Activated T-cell treated with anti-CD3 and anti-CD28 coated beads for 4 hours (primary cell): ENCODE measurements at regions not wholly inside any gene's neighbourhood (a gene's known extent, or its start where the extent isn't known, plus 50 kb on each side); places are given as distances from the start of the nearest gene placed in this dataset.
"Not testable (repeated sequence)": the region's sequence is repeated elsewhere in the genome, so short reads cannot be mapped to it uniquely, and the experiment has no call there.

Experiments used
- DNase-seq: peaks from one replicate; pipeline ENCODE4 v3.0.0-alpha.2; 2020

GRCh38 chr2:17460371-17461086 lies 57.7 kb downstream of the RAD51AP2 start:
- DNase-seq: no peak

DNA sequence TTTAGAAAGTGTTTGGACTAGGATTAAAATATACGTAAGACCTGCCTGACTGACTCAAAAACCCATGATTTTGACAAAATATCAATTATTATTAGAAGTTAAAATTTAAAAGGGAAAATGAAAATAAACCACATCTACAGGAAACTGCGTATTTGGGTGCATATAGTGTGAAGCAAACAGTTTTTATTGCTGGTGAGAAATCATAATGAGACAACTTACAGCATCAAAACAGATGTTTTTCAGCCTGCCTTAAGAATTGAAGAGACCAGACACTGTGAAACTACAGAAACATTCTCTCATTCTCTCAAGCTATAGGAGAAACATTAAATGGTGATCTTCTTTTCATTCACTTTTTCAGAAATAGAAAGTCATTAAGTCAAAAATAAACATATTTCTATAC lies 62.9 kb downstream of the RAD51AP2 start:
- no peak for DNase-seq

- not testable (repeated sequence) for DNase-seq
Observed at GRCh38 chr2:17446191-17446590, 72.0 kb downstream of the RAD51AP2 start.

DNA sequence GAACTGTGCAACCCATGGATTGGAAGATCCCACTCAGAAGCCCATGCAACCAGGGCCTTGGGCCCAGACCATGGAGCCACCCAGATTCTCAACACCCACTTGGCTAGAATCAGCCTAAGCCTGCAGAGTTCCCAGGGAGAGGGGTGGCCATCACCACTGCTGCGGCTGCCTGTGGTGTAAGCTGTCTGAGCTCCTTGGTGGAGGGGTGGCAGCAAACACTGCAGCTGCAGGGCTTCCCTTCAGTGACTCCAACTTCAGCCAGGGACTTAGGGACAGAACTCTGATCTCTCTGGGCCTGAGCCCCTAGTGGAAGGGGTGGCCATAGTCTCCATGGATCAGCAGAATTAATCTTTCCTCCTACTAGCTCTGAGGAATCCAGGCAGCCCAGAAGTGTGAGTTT lies 72.5 kb downstream of the RAD51AP2 start:
- no peak for DNase-seq

- DNase-seq: no peak
Observed at GRCh38 chr2:17442334-17442733, 75.9 kb downstream of the RAD51AP2 start.

DNA sequence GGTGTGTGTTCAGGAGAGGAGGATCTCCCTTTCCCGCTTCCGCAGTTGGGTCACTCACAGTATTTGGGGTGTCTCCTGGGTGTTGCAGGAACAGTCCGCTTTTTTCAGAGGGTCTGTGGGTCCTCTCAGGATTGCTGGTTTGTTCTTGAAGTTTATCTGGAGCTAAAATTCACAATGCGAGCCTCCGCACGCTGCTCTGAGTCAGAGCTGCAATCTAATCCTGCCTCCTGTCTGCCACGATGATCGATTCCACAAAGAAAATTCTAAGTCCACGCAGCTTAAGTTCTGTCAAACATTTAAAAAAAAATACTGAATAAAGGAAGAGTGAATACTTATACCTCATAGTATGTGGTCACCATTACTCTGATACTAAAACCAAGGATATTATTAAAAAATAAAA lies 76.5 kb downstream of the RAD51AP2 start:
- DNase-seq: no peak

DNA sequence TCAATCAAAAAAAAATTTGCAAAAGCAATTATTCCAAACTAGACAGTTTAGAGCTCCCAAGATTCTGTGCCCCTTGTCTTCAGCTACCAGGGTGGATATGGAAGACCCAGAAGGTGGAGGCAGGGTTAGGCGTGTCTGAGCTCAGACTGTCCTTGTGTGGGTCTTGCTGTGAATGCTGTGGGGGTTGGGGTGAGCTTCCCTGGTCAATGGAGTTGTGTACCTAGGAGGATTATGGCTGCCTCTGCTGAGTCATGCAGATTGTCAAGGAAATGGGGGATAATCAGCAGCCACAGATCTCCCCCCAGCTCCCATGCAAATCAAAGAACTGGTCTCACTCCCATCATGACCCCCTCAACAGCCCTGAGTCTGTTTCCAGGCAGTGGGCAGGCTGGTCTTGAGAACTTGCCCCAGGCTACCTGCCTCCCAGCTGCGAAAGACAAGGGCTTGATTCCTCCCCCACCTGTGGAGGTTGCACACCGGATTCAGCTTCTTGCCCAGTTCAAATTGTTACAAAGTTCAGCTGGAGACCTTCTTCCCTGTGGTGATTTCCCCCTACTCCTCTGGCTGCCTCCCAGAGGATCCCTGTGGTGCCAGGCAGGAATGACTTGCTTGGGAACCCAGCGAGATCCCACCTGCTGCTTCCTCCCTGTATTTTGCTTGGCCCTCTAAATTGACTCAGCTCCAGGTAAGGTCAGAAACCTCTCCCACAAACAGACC lies 77.0 kb downstream of the RAD51AP2 start:
- DNase-seq: no peak

DNA sequence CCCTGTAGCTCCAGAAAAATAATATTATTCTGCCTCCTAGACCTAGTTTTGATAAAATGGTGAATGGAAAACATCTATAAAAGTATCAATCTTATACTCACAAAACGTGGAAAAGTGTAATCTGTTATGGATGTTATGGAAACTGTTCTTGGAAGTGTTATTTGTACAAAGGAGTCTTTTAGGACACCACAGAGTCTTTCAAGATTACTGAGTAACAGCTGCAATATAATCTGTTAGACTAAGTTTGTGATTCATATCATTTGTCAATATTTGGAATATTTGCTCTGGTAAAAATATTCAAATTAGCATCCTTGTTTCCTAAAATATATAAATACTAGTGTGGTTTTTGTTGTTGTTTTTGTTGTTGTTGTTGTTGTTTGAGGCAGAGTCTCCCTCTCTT lies 87.9 kb downstream of the RAD51AP2 start:
- DNase-seq: no peak

- DNase-seq: no peak
Observed at GRCh38 chr2:17429130-17429529, 89.1 kb downstream of the RAD51AP2 start.

- no peak for DNase-seq
Observed at GRCh38 chr2:17427401-17427800, 90.8 kb downstream of the RAD51AP2 start.

- no peak for DNase-seq
Observed at GRCh38 chr2:17426743-17427142, 91.5 kb downstream of the RAD51AP2 start.

GRCh38 chr2:17422061-17422460 lies 96.2 kb downstream of the RAD51AP2 start:
- DNase-seq: no peak

GRCh38 chr2:17416884-17417391 lies 101.3 kb downstream of the RAD51AP2 start:
- no peak for DNase-seq

DNA sequence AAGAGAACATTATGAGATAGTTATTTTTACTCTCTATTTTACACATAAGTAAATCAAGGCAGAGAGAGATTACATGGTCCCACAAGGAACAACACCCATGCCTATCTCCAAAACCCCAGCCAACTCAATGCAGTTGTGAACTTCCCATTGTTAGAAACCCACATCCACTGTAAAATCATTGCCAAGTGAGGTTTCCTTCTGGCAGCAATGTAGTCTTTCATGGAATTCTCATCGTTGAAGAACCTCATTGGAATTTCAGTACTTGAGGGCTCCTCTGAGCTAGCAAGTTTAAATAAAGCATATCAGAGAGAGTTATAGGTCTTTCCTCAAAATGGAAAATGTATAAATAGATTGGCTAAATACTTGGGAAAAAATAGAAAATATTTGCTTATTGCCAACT lies 105.2 kb downstream of the RAD51AP2 start:
- no peak for DNase-seq

DNA sequence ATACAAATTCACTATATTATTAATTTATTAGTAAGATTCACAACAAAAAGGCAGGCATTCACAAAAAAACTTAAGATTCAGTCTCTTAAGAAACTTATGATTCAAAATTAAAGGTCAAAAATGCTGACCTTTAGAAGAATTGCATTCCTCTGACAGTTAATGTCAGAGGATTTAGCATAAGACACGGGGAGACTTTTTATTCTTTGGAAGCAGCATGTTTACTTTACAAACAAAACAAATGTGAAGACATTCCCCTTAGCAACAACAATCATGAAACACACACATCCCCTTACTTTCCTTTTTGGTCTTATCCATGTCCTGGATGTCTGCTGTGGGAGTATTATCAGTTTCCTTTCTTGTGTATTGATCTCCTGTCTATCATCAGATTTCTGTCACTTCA lies 117.1 kb downstream of the RAD51AP2 start:
- DNase-seq: no peak

GRCh38 chr2:17398770-17399169 lies 119.5 kb downstream of the RAD51AP2 start:
- DNase-seq: no peak

DNA sequence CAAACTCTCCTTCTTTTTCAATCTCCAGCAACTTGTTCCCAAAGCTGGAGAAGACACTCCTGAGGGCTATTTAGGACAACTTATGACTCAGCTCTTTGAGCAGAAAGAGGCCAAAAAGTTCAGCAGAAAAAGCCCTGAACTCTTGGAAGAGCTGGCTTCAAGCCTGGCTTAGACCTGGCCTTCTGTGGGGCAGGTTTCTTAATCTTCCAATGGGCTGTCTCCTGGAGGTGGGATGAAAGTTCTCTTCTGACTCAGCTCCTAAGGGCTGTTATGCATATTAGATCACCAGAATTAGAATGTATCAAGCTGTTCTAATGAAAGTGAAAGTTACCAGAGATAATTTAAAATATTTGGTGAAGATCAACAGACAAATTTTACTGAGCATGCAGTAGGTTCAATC lies 129.4 kb downstream of the RAD51AP2 start:
- no peak for DNase-seq

DNA sequence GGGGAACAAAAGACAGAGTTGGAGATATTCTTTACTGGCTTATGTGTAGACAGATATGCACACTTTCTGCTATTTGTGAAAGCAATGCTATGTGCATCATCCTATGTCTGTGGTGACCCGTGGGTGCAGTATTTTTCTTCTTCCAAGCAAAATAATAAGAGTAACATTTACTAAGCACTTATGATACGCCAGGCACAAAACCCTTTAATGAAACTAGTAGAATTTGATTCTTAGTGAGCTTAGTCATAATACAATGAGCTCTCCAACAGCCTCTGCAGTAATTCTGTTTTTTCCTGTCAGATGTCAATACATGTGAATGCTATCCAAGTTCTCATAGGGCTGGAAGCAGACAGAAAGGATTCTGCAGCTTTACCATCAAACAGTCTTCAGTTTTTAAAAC lies 130.6 kb downstream of the RAD51AP2 start:
- no peak for DNase-seq

DNA sequence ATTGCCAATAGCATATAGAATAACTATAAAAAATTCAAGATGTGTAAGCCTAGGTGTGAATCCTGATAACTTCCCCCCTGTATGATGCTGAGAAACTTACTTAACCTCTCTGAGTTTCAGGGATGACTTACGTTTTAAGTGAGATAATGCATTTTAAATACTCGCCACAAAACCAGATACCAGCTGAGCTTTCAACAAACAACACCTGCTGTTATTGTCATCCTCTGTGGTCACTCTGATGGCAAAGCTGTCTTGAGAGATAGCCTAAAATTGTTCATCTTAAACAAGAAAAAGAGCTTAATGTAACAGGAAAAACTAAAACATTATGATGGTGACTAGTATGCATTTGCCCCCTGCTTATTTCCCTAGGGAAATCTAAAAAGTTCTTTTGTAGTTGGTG lies 131.5 kb downstream of the RAD51AP2 start:
- no peak for DNase-seq

- DNase-seq: no peak
Observed at GRCh38 chr2:17380003-17380402, 138.2 kb downstream of the RAD51AP2 start.

DNA sequence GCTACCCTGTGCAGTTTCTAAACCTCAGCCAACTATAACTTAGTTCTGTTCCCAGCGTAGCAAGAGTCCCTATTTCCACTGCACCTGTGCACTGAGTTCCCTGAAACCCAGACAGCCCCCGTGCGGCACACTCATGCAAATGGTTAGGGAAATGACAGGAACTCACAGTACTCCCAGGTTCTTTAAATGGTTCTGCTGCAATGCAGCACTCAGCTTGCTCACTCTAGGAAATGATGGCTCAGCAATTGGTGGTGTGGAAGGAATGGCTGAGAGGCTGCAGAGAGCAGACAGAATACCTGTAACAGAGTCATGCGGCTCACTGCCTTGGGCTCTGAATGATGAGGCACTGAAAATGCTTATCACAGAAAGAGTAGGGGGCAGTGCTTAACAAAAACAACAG lies 143.0 kb downstream of the RAD51AP2 start:
- DNase-seq: no peak

- DNase-seq: no peak
Observed at GRCh38 chr2:17373741-17374140, 144.5 kb downstream of the RAD51AP2 start.

GRCh38 chr2:17373041-17373440 lies 145.2 kb downstream of the RAD51AP2 start:
- no peak for DNase-seq

- DNase-seq: no peak
Observed at GRCh38 chr2:17363846-17364245, 154.4 kb downstream of the RAD51AP2 start.

DNA sequence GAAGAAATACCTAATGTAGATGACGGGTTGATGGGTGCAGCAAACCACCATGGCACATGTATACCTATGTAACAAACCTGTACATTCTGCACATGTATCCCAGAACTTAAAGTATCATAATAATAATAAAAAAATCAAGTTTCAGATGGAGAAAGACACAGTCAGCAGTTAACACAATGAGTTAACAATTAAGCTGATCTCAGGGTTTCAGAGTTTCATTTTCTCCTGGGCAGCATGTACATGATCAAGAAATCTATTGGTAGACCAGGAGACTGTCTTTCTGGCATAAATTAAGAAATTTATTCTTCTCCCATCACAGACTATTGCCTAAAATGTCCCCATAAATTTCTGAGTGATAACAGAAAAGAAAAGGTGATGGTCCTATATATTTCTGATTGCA lies 155.3 kb downstream of the RAD51AP2 start:
- no peak for DNase-seq
